VCaP (cell line): ENCODE measurements at regions not wholly inside any gene's neighbourhood (a gene's known extent, or its start where the extent isn't known, plus 50 kb on each side); places are given as distances from the start of the nearest gene placed in this dataset.

Experiments
- H3K27ac ChIP-seq: fragments of 450-650 bp; 2 replicates; pipeline ENCODE4 v1.5.1; 2017
- TF ChIP-seq, protein P1 (sequence below): fragments of 450-650 bp; conservative IDR thresholded peaks from 2 replicates; pipeline ENCODE4 v1.5.1; 2017; ENCODE audit warnings: mild to moderate bottlenecking, moderate library complexity

- no peak overlapping the region for H3K27ac ChIP-seq
- TF ChIP-seq, protein P1, sequence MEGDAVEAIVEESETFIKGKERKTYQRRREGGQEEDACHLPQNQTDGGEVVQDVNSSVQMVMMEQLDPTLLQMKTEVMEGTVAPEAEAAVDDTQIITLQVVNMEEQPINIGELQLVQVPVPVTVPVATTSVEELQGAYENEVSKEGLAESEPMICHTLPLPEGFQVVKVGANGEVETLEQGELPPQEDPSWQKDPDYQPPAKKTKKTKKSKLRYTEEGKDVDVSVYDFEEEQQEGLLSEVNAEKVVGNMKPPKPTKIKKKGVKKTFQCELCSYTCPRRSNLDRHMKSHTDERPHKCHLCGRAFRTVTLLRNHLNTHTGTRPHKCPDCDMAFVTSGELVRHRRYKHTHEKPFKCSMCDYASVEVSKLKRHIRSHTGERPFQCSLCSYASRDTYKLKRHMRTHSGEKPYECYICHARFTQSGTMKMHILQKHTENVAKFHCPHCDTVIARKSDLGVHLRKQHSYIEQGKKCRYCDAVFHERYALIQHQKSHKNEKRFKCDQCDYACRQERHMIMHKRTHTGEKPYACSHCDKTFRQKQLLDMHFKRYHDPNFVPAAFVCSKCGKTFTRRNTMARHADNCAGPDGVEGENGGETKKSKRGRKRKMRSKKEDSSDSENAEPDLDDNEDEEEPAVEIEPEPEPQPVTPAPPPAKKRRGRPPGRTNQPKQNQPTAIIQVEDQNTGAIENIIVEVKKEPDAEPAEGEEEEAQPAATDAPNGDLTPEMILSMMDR = no peak
Measured at GRCh38 chr3:177642042-177642803, 444.9 kb upstream of the TBL1XR1 start.

DNA sequence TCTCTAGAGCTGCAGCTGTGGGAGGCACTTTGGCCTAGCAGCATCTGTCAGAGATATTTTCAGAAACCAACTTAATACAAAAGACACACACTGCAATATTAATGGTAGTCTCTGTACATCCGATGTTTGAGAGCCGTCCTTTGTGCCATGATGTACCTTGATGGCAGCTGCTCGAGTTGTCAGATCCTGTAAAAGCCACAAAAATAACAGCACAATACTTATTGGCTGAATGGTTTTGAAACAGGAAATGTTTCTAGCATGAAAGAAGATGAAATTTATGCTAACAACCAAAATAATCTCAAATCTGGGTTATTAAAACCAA lies 445.5 kb upstream of the TBL1XR1 start:
- TF ChIP-seq, protein P1 = no peak
- H3K27ac ChIP-seq = no peak overlapping the region

DNA sequence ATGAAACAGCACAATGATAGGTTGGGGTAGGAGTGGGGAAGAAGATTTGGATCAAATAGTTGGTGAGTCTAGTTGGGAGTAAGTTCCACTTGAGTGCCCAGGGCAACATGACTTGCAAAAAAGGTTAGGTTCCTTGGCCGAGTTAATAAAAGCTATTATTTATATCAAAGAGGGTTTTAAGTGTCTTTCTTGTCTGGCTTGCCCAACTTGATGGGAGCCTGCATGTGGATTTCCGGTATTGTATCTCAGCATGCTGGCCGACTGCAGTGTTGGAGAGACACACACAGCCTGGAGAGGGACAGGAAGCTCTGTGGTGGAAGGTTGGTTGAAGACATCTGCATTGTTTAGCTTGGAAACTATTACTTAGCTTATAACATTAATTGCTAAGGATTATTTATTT lies 449.5 kb upstream of the TBL1XR1 start:
- TF ChIP-seq, protein P1 = no peak
- no peak overlapping the region for H3K27ac ChIP-seq

GRCh38 chr3:177647341-177647740 lies 450.1 kb upstream of the TBL1XR1 start:
- H3K27ac ChIP-seq = no peak overlapping the region

DNA sequence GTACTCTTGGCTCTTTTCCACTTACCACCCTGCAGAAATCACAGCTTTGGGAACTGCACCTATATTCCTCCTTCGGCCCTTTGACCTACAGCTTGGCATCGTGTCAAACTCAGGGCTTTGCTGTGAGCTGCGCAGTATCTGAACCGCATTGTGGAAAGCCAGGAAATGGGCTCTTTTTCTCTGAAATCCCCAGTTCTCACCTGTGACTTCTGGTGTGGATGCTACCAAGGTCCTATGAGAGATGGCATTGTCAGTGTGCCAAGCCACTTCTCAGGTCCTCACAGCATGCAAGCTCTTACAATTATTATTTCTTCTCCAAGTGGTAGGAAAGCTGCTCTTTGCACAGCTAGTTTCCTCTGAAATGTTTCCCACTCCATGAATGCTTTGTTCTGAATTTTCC lies 450.6 kb upstream of the TBL1XR1 start:
- TF ChIP-seq, protein P1 = no peak
- no peak overlapping the region for H3K27ac ChIP-seq

More at GRCh38 chr3:177647341-177647740, 450.1 kb upstream of the TBL1XR1 start:
- TF ChIP-seq, protein P1 = no peak

- TF ChIP-seq, protein P1 = no peak
- no peak overlapping the region for H3K27ac ChIP-seq
Measured at GRCh38 chr3:177652556-177653291, 455.4 kb upstream of the TBL1XR1 start.

DNA sequence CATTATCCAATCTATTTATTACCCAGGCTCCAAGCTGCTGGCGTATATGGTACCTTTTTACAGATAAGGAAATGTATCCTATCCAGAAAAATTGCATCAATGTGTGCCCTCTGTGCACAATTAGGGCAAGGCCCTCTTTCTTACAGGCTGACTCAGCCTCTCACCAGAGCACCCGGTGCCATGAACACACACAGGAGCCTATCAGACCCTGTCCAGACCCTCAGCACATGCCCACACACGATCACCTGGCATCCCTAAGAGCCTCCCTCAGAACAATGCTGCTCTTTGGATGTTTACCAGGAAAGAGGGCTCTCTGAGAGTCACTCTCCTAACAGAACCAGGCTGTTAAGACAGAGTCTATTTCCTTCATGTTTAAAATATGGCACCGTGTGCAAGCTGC lies 460.0 kb upstream of the TBL1XR1 start:
- TF ChIP-seq, protein P1 = no peak
- no peak overlapping the region for H3K27ac ChIP-seq
